ENCODE measurements at regions not wholly inside any gene's neighbourhood (a gene's known extent, or its start where the extent isn't known, plus 50 kb on each side); places are given as distances from the start of the nearest gene placed in this dataset.

DNA sequence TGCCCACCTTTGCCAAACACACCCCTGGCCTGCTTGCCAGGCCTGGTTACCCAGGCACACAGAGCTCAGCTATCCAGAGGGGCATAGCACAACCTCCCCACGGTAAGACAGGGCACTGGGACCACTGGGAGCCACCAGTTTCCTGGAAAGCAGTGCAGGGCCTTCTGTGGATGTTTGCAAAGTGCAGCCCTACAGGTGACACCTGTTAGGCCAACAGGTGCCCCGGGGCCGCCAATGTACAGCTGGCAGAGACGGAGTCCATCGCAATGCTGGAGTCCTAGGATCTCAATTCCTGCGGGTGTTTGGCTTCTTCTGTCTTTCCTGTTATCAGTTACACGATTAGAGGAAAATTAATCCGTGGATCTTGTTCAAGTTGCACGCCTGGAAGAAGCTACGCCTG is 94.9 kb downstream of the NPTX2 start:
- ChIA-PET POLR2A (no interaction called here), RAD21 (ENCODE audit: low non-redundant PET in 1 of 2, low total read pairs in 2 of 2, uncharacterized antibody in 2 of 2, unreplicated experiment in 2 of 2) (no interaction called here), CTCF (no interaction called here)
- no peaks in the 10 kb centered on the region for H4K20me1 ChIP-seq (ENCODE audit: insufficient read depth)
- H3K4me1 ChIP-seq (ENCODE audit: control insufficient read depth in 1 of 2, insufficient read depth in 2 of 2, low read length in 2 of 2) = no peaks in the 10 kb centered on the region
- DNase-seq (ENCODE audit: low read depth, low spot score) (no peak), ATAC-seq (no peak)
- no peak overlapping the region for H3K27ac ChIP-seq (ENCODE audit: low read depth, low read length)
- H3K79me2 ChIP-seq (ENCODE audit: insufficient read depth, low read length) = no peaks in the 10 kb centered on the region
- TF ChIP-seq POLR2AphosphoS5 (IDR thresholded peaks at IDR 0.05; ENCODE audit: low read depth, low read length) (no peak), ZNF274 (IDR thresholded peaks at IDR 0.05; ENCODE audit: low read depth, low read length) (no peak), JUND (IDR thresholded peaks at IDR 0.05) (no peak)
- TF ChIP-seq, protein P1, sequence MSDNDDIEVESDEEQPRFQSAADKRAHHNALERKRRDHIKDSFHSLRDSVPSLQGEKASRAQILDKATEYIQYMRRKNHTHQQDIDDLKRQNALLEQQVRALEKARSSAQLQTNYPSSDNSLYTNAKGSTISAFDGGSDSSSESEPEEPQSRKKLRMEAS (IDR thresholded peaks at IDR 0.05) = no peak
- TF ChIP-seq, protein P2, sequence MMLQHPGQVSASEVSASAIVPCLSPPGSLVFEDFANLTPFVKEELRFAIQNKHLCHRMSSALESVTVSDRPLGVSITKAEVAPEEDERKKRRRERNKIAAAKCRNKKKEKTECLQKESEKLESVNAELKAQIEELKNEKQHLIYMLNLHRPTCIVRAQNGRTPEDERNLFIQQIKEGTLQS (IDR thresholded peaks at IDR 0.05) = no peak
- TF ChIP-seq, protein P3, sequence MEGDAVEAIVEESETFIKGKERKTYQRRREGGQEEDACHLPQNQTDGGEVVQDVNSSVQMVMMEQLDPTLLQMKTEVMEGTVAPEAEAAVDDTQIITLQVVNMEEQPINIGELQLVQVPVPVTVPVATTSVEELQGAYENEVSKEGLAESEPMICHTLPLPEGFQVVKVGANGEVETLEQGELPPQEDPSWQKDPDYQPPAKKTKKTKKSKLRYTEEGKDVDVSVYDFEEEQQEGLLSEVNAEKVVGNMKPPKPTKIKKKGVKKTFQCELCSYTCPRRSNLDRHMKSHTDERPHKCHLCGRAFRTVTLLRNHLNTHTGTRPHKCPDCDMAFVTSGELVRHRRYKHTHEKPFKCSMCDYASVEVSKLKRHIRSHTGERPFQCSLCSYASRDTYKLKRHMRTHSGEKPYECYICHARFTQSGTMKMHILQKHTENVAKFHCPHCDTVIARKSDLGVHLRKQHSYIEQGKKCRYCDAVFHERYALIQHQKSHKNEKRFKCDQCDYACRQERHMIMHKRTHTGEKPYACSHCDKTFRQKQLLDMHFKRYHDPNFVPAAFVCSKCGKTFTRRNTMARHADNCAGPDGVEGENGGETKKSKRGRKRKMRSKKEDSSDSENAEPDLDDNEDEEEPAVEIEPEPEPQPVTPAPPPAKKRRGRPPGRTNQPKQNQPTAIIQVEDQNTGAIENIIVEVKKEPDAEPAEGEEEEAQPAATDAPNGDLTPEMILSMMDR (IDR thresholded peaks at IDR 0.05 in 2 of 3, conservative IDR thresholded peaks at IDR 0.05 in 1 of 3; ENCODE audit: borderline replicate concordance in 1 of 3, insufficient read depth in 1 of 3, low read depth in 2 of 3, low read length in 2 of 3) = no peak
- H3K9ac ChIP-seq (ENCODE audit: low read length) = no peak overlapping the region
- no peaks in the 10 kb centered on the region for H3K9me3 ChIP-seq (ENCODE audit: control insufficient read depth in 1 of 2, insufficient read depth in 1 of 2, low read depth in 1 of 2, low read length in 2 of 2)
- no peaks in the 10 kb centered on the region for H3K36me3 ChIP-seq (ENCODE audit: control insufficient read depth in 1 of 2, insufficient read depth in 2 of 2, low read length in 2 of 2)
- no peak overlapping the region for H2AFZ ChIP-seq (ENCODE audit: low read depth, low read length, poor library complexity, severe bottlenecking)
- H3K27me3 ChIP-seq (ENCODE audit: insufficient read depth, low read length) = no peaks in the 10 kb centered on the region
- no peaks in the 10 kb centered on the region for H3K9me2 ChIP-seq (ENCODE audit: insufficient read depth)
- no TSS peak for BruUV-seq (replicated peaks)
- H3K4me2 ChIP-seq (ENCODE audit: low read length) = no peak overlapping the region
- intact Hi-C loops (cut with micrococcal nuclease) = no loop called here
- no peak overlapping the region for H3K4me3 ChIP-seq (replicated peaks in 1 of 2; ENCODE audit: low read depth in 1 of 2, low read length in 2 of 2)

DNA sequence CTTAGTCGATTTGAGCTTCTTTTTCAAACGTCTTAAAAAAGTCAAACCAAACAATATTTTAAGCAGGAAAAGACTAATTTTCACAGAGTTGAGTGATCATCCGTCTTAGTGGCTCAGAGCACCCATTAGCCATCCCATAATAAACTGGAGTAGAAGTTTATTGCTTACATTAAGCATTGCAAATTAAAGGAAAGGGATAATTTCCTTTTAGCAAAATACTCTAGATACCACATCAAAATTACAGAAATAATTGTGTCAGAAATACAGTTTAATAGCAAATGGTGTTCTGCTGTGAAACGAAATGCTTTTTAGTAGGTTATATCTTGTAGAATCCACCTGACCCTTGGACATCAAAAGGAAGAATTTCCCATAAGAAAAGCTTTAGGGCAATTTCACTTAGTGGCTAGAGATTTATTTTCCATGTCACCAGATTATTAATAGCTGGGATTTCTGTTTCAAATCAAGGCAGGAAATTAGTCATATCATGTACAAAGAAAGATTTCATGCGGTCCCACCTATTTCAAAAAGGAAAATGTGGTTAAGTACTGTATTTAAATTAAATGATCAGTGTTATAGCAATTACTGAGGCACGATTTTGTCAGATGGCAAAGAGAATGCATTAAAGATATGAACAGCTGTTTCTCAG is 96.2 kb downstream of the NPTX2 start:
- H3K4me2 ChIP-seq (ENCODE audit: low read length) = no peak overlapping the region
- H3K27me3 ChIP-seq (ENCODE audit: insufficient read depth, low read length) = no peaks in the 10 kb centered on the region
- no TSS peak for BruUV-seq (replicated peaks)
- CTCF ChIA-PET = interaction anchor here (1.3 kb wide), 1 partner anchor 33 kb away, joined by 4 read pairs; no protein-coding TSS in a partner anchor
- POLR2A ChIA-PET = no interaction called here
- DNase-seq (ENCODE audit: low read depth, low spot score) = no peak
- H3K9me2 ChIP-seq (ENCODE audit: insufficient read depth) = no peaks in the 10 kb centered on the region
- H4K20me1 ChIP-seq (ENCODE audit: insufficient read depth) = no peaks in the 10 kb centered on the region
- no peak overlapping the region for H3K27ac ChIP-seq (ENCODE audit: low read depth, low read length)
- no peak overlapping the region for H2AFZ ChIP-seq (ENCODE audit: low read depth, low read length, poor library complexity, severe bottlenecking)
- ATAC-seq = no peak
- H3K4me3 ChIP-seq (replicated peaks in 1 of 2; ENCODE audit: low read depth in 1 of 2, low read length in 2 of 2) = no peak overlapping the region
- no peaks in the 10 kb centered on the region for H3K79me2 ChIP-seq (ENCODE audit: insufficient read depth, low read length)
- H3K36me3 ChIP-seq (ENCODE audit: control insufficient read depth in 1 of 2, insufficient read depth in 2 of 2, low read length in 2 of 2) = no peaks in the 10 kb centered on the region
- TF ChIP-seq ELF1 (IDR thresholded peaks at IDR 0.05; ENCODE audit: borderline replicate concordance, low read depth) = no peak
- TF ChIP-seq, protein P3 (IDR thresholded peaks at IDR 0.05 in 2 of 3, conservative IDR thresholded peaks at IDR 0.05 in 1 of 3; ENCODE audit: borderline replicate concordance in 1 of 3, insufficient read depth in 1 of 3, low read depth in 2 of 3, low read length in 2 of 3) = no peak
- TF ChIP-seq, protein P1 (IDR thresholded peaks at IDR 0.05) = no peak
- no peak for TF ChIP-seq POLR2AphosphoS5 (IDR thresholded peaks at IDR 0.05; ENCODE audit: low read depth, low read length)
- no peak for TF ChIP-seq SIN3A (IDR thresholded peaks at IDR 0.05; ENCODE audit: low read depth)
- no peak for TF ChIP-seq EGR1 (IDR thresholded peaks at IDR 0.05; ENCODE audit: low read depth)
- TF ChIP-seq TCF7L2 (IDR thresholded peaks at IDR 0.05; ENCODE audit: borderline replicate concordance, extremely low read depth, insufficient read depth, insufficient read length) = no peak
- no peak for TF ChIP-seq SP1 (IDR thresholded peaks at IDR 0.05; ENCODE audit: low read depth)
- TF ChIP-seq ZFX (IDR thresholded peaks at IDR 0.05) = no peak
- TF ChIP-seq, protein P2 (IDR thresholded peaks at IDR 0.05) = no peak
- TF ChIP-seq CBX3 (IDR thresholded peaks at IDR 0.05; ENCODE audit: low read depth) = no peak
- intact Hi-C loops (cut with micrococcal nuclease) = no loop called here
- RAD21 ChIA-PET (ENCODE audit: low non-redundant PET in 1 of 2, low total read pairs in 2 of 2, uncharacterized antibody in 2 of 2, unreplicated experiment in 2 of 2) = no interaction called here
- no peak overlapping the region for H3K9ac ChIP-seq (ENCODE audit: low read length)
- no peaks in the 10 kb centered on the region for H3K9me3 ChIP-seq (ENCODE audit: control insufficient read depth in 1 of 2, insufficient read depth in 1 of 2, low read depth in 1 of 2, low read length in 2 of 2)
- no peaks in the 10 kb centered on the region for H3K4me1 ChIP-seq (ENCODE audit: control insufficient read depth in 1 of 2, insufficient read depth in 2 of 2, low read length in 2 of 2)

Measured in HCT116 (cell line).